WERI-Rb-1 (cell line): ENCODE measurements at regions not wholly inside any gene's neighbourhood (a gene's known extent, or its start where the extent isn't known, plus 50 kb on each side); places are given as distances from the start of the nearest gene placed in this dataset.
"Not testable (repeated sequence)": the region's sequence is repeated elsewhere in the genome, so short reads cannot be mapped to it uniquely, and the experiment has no call there.

Source experiments
- DNase-seq: peaks from one replicate; pipeline ENCODE4 v3.0.0-alpha.2; 2020
- H3K27ac ChIP-seq: fragments of 250-450 bp; sonication (Bioruptor Pico); 2 replicates; pipeline ENCODE4 v1.5.1; 2020; ENCODE audit warnings: mild to moderate bottlenecking, moderate library complexity
- H3K27me3 ChIP-seq: fragments of 250-450 bp; sonication (Bioruptor Pico); 2 replicates; pipeline ENCODE4 v1.5.1; 2021; ENCODE audit warnings: mild to moderate bottlenecking, low read depth, moderate library complexity; ENCODE audit not compliant: insufficient read depth, severe bottlenecking
- H3K36me3 ChIP-seq: fragments of 250-450 bp; sonication (Bioruptor Pico); 2 replicates; pipeline ENCODE4 v1.5.1; 2020; ENCODE audit warnings: mild to moderate bottlenecking, moderate library complexity
- H3K4me3 ChIP-seq: 2 replicates; pipeline ENCODE4 v1.5.1; 2011; ENCODE audit warnings: low read depth, mild to moderate bottlenecking, control low read depth, low read length
- H3K9me3 ChIP-seq: fragments of 250-450 bp; sonication (Bioruptor Pico); 2 replicates; pipeline ENCODE4 v1.5.1; 2021; ENCODE audit warnings: mild to moderate bottlenecking, moderate library complexity; ENCODE audit not compliant: severe bottlenecking
- CTCF ChIP-seq: IDR thresholded peaks from 2 replicates; pipeline ENCODE4 v1.5.1; 2011; ENCODE audit warnings: low read depth, mild to moderate bottlenecking, control low read depth, inconsistent platforms, low read length

GRCh38 chr13:42494157-42494556, 79.8 kb upstream of the TNFSF11 start:
- no peak overlapping the region for H3K27ac ChIP-seq
- no peak for DNase-seq
- H3K27me3 ChIP-seq, result no peaks in the 10 kb centered on the region
- H3K9me3 ChIP-seq, result no peaks in the 10 kb centered on the region
- TF ChIP-seq CTCF, result no peak
- H3K36me3 ChIP-seq, result no peaks in the 10 kb centered on the region
- no peak overlapping the region for H3K4me3 ChIP-seq

DNA sequence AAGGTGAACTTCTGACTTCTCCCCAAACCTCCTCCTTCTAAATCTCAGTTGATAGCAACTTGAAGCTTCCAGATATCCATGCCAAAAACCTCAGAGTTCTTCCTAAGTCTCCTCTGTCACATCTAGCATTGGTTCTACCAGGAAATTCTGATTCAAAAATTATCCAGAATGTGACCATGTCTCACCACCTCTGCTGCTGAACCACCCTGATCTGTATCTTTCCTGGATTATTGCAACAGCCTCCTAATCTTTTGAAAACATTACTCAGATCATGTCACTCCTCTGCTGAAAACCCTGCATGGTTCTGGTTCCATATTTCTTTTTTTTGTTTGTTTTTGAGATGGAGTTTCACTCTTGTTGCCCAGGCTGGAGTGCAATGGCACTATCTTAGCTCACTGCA, 78.7 kb upstream of the TNFSF11 start:
- Histone ChIP-seq H3K4me3 (no peak overlapping the region), H3K9me3 (no peaks in the 10 kb centered on the region), H3K27ac (no peak overlapping the region), H3K27me3 (no peaks in the 10 kb centered on the region), H3K36me3 (no peaks in the 10 kb centered on the region)
- DNase-seq, result no peak
- no peak for TF ChIP-seq CTCF

DNA sequence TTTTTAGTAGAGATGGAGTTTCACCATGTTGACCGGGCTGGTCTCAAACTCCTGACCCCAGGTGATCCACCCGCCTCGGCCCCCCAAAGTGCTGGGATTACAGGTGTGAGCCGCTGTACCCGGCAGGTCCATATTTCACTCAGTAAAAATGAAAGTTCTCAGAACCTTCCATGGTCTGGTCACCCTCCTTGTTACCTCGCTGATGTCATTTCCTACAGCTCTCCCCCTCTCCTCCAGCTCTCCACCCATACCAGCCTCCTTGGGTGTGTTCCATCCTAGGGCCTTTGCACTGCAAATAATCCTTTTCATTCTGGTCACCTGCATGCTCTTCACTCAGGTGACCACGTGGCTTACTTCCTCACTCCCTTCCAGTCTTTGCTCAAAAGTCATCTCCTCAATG, 78.2 kb upstream of the TNFSF11 start:
- H3K9me3 ChIP-seq, result no peaks in the 10 kb centered on the region
- H3K27ac ChIP-seq, result no peak overlapping the region
- H3K4me3 ChIP-seq, result no peak overlapping the region
- no peaks in the 10 kb centered on the region for H3K36me3 ChIP-seq
- TF ChIP-seq CTCF, result no peak
- DNase-seq, result no peak
- no peaks in the 10 kb centered on the region for H3K27me3 ChIP-seq

- H3K27me3 ChIP-seq, H3K9me3 ChIP-seq, DNase-seq, H3K36me3 ChIP-seq, H3K4me3 ChIP-seq, H3K27ac ChIP-seq: not testable (repeated sequence)
Measured at GRCh38 chr13:42496926-42497554, 76.9 kb upstream of the TNFSF11 start.

DNA sequence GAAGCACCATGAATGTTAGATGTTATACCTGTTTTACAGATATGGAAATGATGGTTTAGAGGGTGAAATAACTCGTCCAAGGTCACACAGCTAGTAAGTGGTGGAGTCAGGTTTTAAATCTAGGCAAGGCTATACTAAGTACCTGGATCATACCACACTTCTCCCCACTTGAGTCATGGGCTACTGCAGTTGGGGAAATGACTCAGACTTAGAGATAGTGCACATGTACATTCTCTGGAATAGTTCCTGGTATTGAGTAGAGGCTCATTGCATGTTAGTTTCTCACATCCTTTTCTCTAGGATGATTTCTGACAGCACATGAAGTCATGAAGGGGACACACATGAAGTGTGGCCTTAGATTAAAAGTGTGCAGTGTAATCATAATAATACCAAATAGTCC, 76.2 kb upstream of the TNFSF11 start:
- no peak overlapping the region for H3K4me3 ChIP-seq
- H3K36me3 ChIP-seq, result no peaks in the 10 kb centered on the region
- no peaks in the 10 kb centered on the region for H3K9me3 ChIP-seq
- TF ChIP-seq CTCF, result no peak
- H3K27me3 ChIP-seq, result no peaks in the 10 kb centered on the region
- no peak for DNase-seq
- no peak overlapping the region for H3K27ac ChIP-seq

- DNase-seq, result no peak
Measured at GRCh38 chr13:42498521-42498920, 75.4 kb upstream of the TNFSF11 start.

More at GRCh38 chr13:42498521-42498920, 75.4 kb upstream of the TNFSF11 start:
- no peak for TF ChIP-seq CTCF
- H3K36me3 ChIP-seq, result no peaks in the 10 kb centered on the region
- no peak overlapping the region for H3K27ac ChIP-seq
- no peaks in the 10 kb centered on the region for H3K9me3 ChIP-seq
- H3K4me3 ChIP-seq, result no peak overlapping the region
- H3K27me3 ChIP-seq, result no peaks in the 10 kb centered on the region
